ENCODE measurements at regions not wholly inside any gene's neighbourhood (a gene's known extent, or its start where the extent isn't known, plus 50 kb on each side); places are given as distances from the start of the nearest gene placed in this dataset.

- TF ChIP-seq CTCF (IDR thresholded peaks at IDR 0.05; ENCODE audit: low read depth, low read length), result no peak
- H3K4me3 ChIP-seq (ENCODE audit: low read depth, low read length), result no peak overlapping the region
- no peaks in the 10 kb centered on the region for H3K9me3 ChIP-seq
- H3K27me3 ChIP-seq, result no peaks in the 10 kb centered on the region
- DNase-seq, result no peak
- H3K36me3 ChIP-seq, result no peaks in the 10 kb centered on the region
- no peaks in the 10 kb centered on the region for H3K4me1 ChIP-seq
These were observed 204.4 kb upstream of the DOK6 start for GRCh38 chr18:69196336-69196735.

- H3K9me3 ChIP-seq, result no peaks in the 10 kb centered on the region
- H3K4me1 ChIP-seq, result no peaks in the 10 kb centered on the region
- no peak overlapping the region for H3K4me3 ChIP-seq (ENCODE audit: low read depth, low read length)
- no peaks in the 10 kb centered on the region for H3K36me3 ChIP-seq
- no peak for TF ChIP-seq CTCF (IDR thresholded peaks at IDR 0.05; ENCODE audit: low read depth, low read length)
- DNase-seq, result no peak
- H3K27me3 ChIP-seq, result no peaks in the 10 kb centered on the region
These were observed 194.8 kb upstream of the DOK6 start for GRCh38 chr18:69205925-69206324.

GRCh38 chr18:69208545-69208944 lies 192.1 kb upstream of the DOK6 start:
- Histone ChIP-seq H3K36me3 (no peaks in the 10 kb centered on the region), H3K4me1 (no peaks in the 10 kb centered on the region), H3K4me3 (ENCODE audit: low read depth, low read length) (no peak overlapping the region), H3K27me3 (no peaks in the 10 kb centered on the region), H3K9me3 (no peaks in the 10 kb centered on the region)
- DNase-seq, result no peak
- peak; percentile 30 for TF ChIP-seq CTCF (IDR thresholded peaks at IDR 0.05; ENCODE audit: low read depth, low read length)

GRCh38 chr18:69209761-69210160 lies 190.9 kb upstream of the DOK6 start:
- TF ChIP-seq CTCF (IDR thresholded peaks at IDR 0.05; ENCODE audit: low read depth, low read length), result no peak
- Histone ChIP-seq H3K36me3 (no peaks in the 10 kb centered on the region), H3K4me1 (no peaks in the 10 kb centered on the region), H3K27me3 (no peaks in the 10 kb centered on the region), H3K4me3 (ENCODE audit: low read depth, low read length) (no peak overlapping the region), H3K9me3 (no peaks in the 10 kb centered on the region)
- no peak for DNase-seq

GRCh38 chr18:69213842-69214241 lies 186.8 kb upstream of the DOK6 start:
- H3K27me3 ChIP-seq, result no peaks in the 10 kb centered on the region
- no peaks in the 10 kb centered on the region for H3K36me3 ChIP-seq
- H3K9me3 ChIP-seq, result no peaks in the 10 kb centered on the region
- H3K4me3 ChIP-seq (ENCODE audit: low read depth, low read length), result no peak overlapping the region
- H3K4me1 ChIP-seq, result no peaks in the 10 kb centered on the region
- DNase-seq, result no peak
- TF ChIP-seq CTCF (IDR thresholded peaks at IDR 0.05; ENCODE audit: low read depth, low read length), result no peak

- no peak for DNase-seq
- H3K27me3 ChIP-seq, result no peaks in the 10 kb centered on the region
- no peak overlapping the region for H3K4me3 ChIP-seq (ENCODE audit: low read depth, low read length)
- no peaks in the 10 kb centered on the region for H3K36me3 ChIP-seq
- no peaks in the 10 kb centered on the region for H3K9me3 ChIP-seq
- no peak for TF ChIP-seq CTCF (IDR thresholded peaks at IDR 0.05; ENCODE audit: low read depth, low read length)
- no peaks in the 10 kb centered on the region for H3K4me1 ChIP-seq
These were observed 185.5 kb upstream of the DOK6 start for GRCh38 chr18:69215161-69215560.

Measured in BE2C (cell line).